Activated T-helper 1 cell treated with anti-CD3 and anti-CD28 coated beads, Interleukin-12 subunit alpha, Interleukin-12 subunit beta, Interleukin-2, Interleukin-4 antibody, amounts not matched to agents 30 ng/mL and 10 ng/mL and 1 ng/mL, durations not matched to agents 14 hours and 24 hours and 36 hours (primary cell): ENCODE measurements at regions not wholly inside any gene's neighbourhood (a gene's known extent, or its start where the extent isn't known, plus 50 kb on each side); places are given as distances from the start of the nearest gene placed in this dataset.

ENCODE experiments used
- DNase-seq: peaks from one replicate; pipeline ENCODE4 v3.0.0; 2021; ENCODE audit warnings: low spot score
- H3K27ac Mint-ChIP-seq: one replicate; pipeline ENCODE4 v1.8.0; 2021; ENCODE audit warnings: mild to moderate bottlenecking, mixed read lengths
- H3K27me3 Mint-ChIP-seq: one replicate; pipeline ENCODE4 v1.8.0; 2022; ENCODE audit warnings: mild to moderate bottlenecking, moderate library complexity, mixed read lengths; ENCODE audit not compliant: insufficient read depth
- H3K36me3 Mint-ChIP-seq: one replicate; pipeline ENCODE4 v1.8.0; 2021; ENCODE audit warnings: low read depth, mixed read lengths
- H3K4me1 Mint-ChIP-seq: one replicate; pipeline ENCODE4 v1.8.0; 2021; ENCODE audit warnings: low read depth, mixed read lengths
- H3K4me3 Mint-ChIP-seq: one replicate; pipeline ENCODE4 v1.8.0; 2021; ENCODE audit warnings: mild to moderate bottlenecking, moderate library complexity, mixed read lengths
- H3K9me3 Mint-ChIP-seq: one replicate; pipeline ENCODE4 v1.8.0; 2021; ENCODE audit warnings: mixed read lengths
- intact Hi-C: fragments of 100-400 bp; cut with micrococcal nuclease; formaldehyde crosslinking; loops from one replicate; pipeline ENCODE4 v1.15.1; 2024

GRCh38 chr3:40915346-40915865 lies 283.9 kb upstream of the CTNNB1 start:
- no peak overlapping the region for H3K4me3 Mint-ChIP-seq
- H3K4me1 Mint-ChIP-seq: no peaks in the 10 kb centered on the region
- DNase-seq: no peak
- no peaks in the 10 kb centered on the region for H3K27me3 Mint-ChIP-seq
- intact Hi-C loops: no loop called here
- no peaks in the 10 kb centered on the region for H3K9me3 Mint-ChIP-seq
- H3K36me3 Mint-ChIP-seq: no peaks in the 10 kb centered on the region
- no peak overlapping the region for H3K27ac Mint-ChIP-seq

DNA sequence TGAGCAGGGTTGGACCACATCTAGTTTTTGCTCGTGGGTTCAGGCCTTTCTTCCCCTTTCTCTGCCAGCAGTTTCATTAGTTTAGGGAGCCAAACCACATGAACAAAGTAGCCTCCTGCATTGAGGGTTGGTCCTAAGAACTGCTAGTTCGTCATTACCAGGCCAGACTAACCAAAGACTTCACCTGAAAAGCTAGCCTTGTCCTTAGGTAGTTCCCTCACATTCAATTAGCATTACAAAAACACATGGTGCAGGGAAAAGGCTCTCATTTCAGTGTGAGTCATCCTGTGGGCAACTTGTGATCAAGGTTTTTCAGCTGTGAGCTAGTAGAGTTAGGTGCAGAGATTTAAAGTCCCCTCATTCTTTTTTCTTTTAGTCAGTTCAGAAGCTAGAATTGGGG lies 279.3 kb upstream of the CTNNB1 start:
- Mint-ChIP-seq H3K9me3 (no peaks in the 10 kb centered on the region), H3K27ac (no peak overlapping the region), H3K4me3 (no peak overlapping the region), H3K36me3 (no peaks in the 10 kb centered on the region), H3K4me1 (no peaks in the 10 kb centered on the region), H3K27me3 (no peaks in the 10 kb centered on the region)
- no peak for DNase-seq
- intact Hi-C loops: no loop called here

GRCh38 chr3:40921251-40921650 lies 278.1 kb upstream of the CTNNB1 start:
- Mint-ChIP-seq H3K4me1 (no peaks in the 10 kb centered on the region), H3K36me3 (no peaks in the 10 kb centered on the region), H3K27me3 (peaks cover 2% of the 10 kb centered on the region), H3K9me3 (no peaks in the 10 kb centered on the region), H3K4me3 (no peak overlapping the region), H3K27ac (no peak overlapping the region)
- DNase-seq: no peak
- intact Hi-C loops: no loop called here

DNA sequence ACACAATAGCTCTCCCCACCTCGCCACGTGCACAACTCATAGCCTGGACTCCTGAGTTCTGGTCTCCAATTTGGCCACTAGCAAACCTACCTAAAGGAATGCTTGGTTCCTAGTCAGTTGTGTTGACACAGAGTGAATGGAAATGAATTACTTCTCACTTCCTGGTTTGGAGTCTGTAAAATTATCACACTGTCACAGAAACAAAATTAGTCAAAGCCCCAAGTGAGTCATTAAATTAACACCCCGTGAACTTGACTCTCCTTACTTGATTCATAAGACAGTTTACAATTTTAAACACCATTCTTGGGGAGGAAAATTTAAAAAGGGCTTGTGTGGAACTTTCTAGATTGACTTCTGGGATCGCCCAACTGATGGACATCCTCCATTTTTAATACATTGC lies 276.2 kb upstream of the CTNNB1 start:
- Mint-ChIP-seq H3K4me1 (no peaks in the 10 kb centered on the region), H3K36me3 (no peaks in the 10 kb centered on the region), H3K9me3 (no peaks in the 10 kb centered on the region), H3K27me3 (peaks cover 12% of the 10 kb centered on the region), H3K27ac (no peak overlapping the region), H3K4me3 (no peak overlapping the region)
- DNase-seq: no peak
- intact Hi-C loops: no loop called here

GRCh38 chr3:40923651-40924050 lies 275.7 kb upstream of the CTNNB1 start:
- intact Hi-C loops: no loop called here
- H3K9me3 Mint-ChIP-seq: no peaks in the 10 kb centered on the region
- DNase-seq: no peak
- H3K4me1 Mint-ChIP-seq: no peaks in the 10 kb centered on the region
- no peak overlapping the region for H3K27ac Mint-ChIP-seq
- peaks cover 12% of the 10 kb centered on the region for H3K27me3 Mint-ChIP-seq
- H3K4me3 Mint-ChIP-seq: no peak overlapping the region
- no peaks in the 10 kb centered on the region for H3K36me3 Mint-ChIP-seq

GRCh38 chr3:40924559-40925141 lies 274.7 kb upstream of the CTNNB1 start:
- no peaks in the 10 kb centered on the region for H3K36me3 Mint-ChIP-seq
- H3K9me3 Mint-ChIP-seq: no peaks in the 10 kb centered on the region
- H3K27ac Mint-ChIP-seq: no peak overlapping the region
- H3K4me3 Mint-ChIP-seq: no peak overlapping the region
- DNase-seq: no peak
- peaks cover 16% of the 10 kb centered on the region for H3K27me3 Mint-ChIP-seq
- intact Hi-C loops: no loop called here
- H3K4me1 Mint-ChIP-seq: no peaks in the 10 kb centered on the region

GRCh38 chr3:40925231-40925630 lies 274.1 kb upstream of the CTNNB1 start:
- no peak for DNase-seq
- intact Hi-C loops: no loop called here
- H3K9me3 Mint-ChIP-seq: no peaks in the 10 kb centered on the region
- H3K36me3 Mint-ChIP-seq: no peaks in the 10 kb centered on the region
- peaks cover 16% of the 10 kb centered on the region for H3K27me3 Mint-ChIP-seq
- H3K27ac Mint-ChIP-seq: no peak overlapping the region
- H3K4me1 Mint-ChIP-seq: no peaks in the 10 kb centered on the region
- H3K4me3 Mint-ChIP-seq: no peak overlapping the region

DNA sequence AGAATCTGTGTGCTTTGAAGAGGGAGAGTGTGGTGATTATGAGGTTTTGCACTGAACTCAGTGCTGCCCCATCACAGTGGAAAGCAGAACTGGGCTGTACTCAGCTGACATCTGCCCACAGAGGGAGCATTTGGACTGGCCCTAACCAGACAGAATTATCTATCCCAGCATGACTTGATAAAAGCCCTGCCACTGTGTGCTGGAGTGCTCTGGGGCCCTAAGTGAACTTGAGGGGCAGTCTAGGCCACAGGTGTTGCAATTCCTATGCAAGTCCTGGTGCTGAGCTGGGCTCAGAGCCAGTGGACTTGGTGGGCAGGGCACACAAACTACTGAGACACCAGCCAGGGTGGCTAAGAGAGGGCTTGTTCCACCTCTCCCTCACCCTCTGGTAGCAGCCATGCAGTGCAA lies 269.2 kb upstream of the CTNNB1 start:
- no peak for DNase-seq
- H3K4me3 Mint-ChIP-seq: no peak overlapping the region
- intact Hi-C loops: no loop called here
- no peaks in the 10 kb centered on the region for H3K4me1 Mint-ChIP-seq
- no peak overlapping the region for H3K27ac Mint-ChIP-seq
- H3K9me3 Mint-ChIP-seq: peaks cover 3% of the 10 kb centered on the region
- no peaks in the 10 kb centered on the region for H3K36me3 Mint-ChIP-seq
- H3K27me3 Mint-ChIP-seq: peaks cover 22% of the 10 kb centered on the region

DNA sequence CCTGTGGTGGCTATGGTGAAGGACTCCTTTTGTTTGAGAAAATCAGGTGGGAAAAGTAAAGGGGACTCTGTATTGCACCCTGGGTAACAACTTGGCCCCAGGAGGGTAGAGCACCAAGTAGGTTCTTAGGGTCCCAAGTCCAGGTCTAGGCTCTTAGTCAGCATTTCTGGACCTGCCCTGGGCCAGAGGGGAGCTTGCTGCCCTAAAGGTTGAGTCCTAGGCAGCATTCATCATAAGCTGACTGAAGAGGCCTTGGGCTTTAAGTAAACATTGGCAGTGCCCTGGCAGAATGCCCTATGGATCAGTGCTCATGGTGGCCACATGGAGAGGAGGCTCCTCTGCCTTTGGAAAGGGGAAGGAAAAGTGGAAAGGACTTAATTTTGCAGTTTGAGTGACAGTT lies 268.5 kb upstream of the CTNNB1 start:
- Mint-ChIP-seq H3K27me3 (peaks cover 20% of the 10 kb centered on the region), H3K4me3 (no peak overlapping the region), H3K36me3 (no peaks in the 10 kb centered on the region), H3K4me1 (no peaks in the 10 kb centered on the region), H3K27ac (no peak overlapping the region), H3K9me3 (peaks cover 3% of the 10 kb centered on the region)
- intact Hi-C loops: no loop called here
- no peak for DNase-seq

DNA sequence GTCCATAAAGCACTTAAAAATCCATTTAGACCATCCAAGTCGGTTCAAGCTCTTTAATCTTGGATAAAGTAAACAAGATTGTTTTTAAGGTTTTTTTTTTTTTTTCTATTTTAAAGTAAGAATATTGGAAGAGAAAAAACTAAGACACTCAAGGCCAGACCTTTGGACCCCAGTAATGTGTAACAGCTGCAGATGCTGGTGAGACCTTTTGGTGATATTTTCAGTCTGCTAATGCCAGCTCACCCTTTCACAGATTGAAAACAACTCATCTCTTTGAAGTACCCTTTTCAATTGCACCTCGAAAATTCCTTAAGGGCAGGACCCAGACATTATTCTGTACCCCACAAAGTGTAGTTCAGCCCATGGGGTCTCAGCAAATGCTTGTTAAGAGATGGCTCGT lies 260.7 kb upstream of the CTNNB1 start:
- H3K4me1 Mint-ChIP-seq: no peaks in the 10 kb centered on the region
- peaks cover 5% of the 10 kb centered on the region for H3K27me3 Mint-ChIP-seq
- DNase-seq: no peak
- no peak overlapping the region for H3K27ac Mint-ChIP-seq
- H3K36me3 Mint-ChIP-seq: no peaks in the 10 kb centered on the region
- no peaks in the 10 kb centered on the region for H3K9me3 Mint-ChIP-seq
- H3K4me3 Mint-ChIP-seq: no peak overlapping the region
- intact Hi-C loops: no loop called here

DNA sequence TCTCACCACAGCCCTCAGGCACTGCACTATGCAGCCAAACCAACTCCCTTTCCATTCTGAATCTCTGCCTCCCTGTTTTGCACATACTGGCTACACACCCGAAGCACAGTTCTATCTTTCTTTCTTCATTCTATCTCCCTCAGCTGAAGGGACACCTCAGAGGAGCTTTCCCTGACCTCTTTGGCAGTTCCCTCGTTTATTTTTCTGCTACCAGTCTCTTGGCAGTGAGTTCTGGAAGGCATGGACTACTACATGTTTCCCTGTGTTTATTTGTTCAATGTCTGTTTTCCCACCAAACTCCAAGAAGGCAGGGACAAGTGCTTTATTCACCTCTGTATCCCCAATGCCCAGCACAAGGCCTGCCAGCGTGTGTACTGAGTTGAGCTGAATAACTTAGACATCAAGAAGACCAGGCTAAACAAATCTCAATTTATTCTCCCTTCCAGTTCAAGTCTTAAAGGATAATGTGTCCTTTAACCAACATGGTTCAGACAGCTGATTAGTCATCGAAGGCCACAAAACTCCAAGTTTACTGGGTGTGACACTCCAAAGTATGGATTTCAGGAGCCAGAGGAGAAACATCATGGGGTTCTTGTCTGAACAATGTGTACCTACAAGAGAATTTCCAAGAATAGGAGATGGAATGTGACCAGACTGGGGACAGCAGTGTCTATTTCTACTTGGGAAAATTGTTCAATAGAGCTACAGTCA lies 260.1 kb upstream of the CTNNB1 start:
- Mint-ChIP-seq H3K9me3 (no peaks in the 10 kb centered on the region), H3K27ac (no peak overlapping the region), H3K4me1 (no peaks in the 10 kb centered on the region), H3K4me3 (no peak overlapping the region), H3K36me3 (no peaks in the 10 kb centered on the region), H3K27me3 (peaks cover 6% of the 10 kb centered on the region)
- no peak for DNase-seq
- intact Hi-C loops: no loop called here

DNA sequence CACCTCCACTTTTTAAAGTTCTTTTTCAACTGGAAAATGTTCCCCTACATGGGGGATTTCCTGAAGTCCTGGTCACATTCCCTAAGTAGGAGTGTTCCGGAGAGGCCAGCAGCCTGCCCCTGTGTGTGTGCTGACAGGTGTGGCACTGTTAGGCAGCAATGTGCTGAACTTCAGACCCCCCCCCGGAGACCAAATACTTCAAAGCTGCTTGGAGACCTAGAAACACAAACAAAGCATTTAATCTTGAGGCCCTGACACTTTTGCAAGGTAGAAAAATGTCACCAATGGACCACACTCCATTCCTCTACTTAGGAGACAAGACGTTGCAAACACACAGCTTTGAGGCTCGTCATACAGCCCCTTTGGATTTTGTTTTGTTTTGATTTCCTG lies 259.6 kb upstream of the CTNNB1 start:
- Mint-ChIP-seq H3K36me3 (no peaks in the 10 kb centered on the region), H3K4me1 (no peaks in the 10 kb centered on the region), H3K27ac (no peak overlapping the region), H3K9me3 (no peaks in the 10 kb centered on the region), H3K4me3 (no peak overlapping the region), H3K27me3 (peaks cover 6% of the 10 kb centered on the region)
- DNase-seq: no peak
- intact Hi-C loops: no loop called here

- no peaks in the 10 kb centered on the region for H3K36me3 Mint-ChIP-seq
- no peak overlapping the region for H3K27ac Mint-ChIP-seq
- H3K9me3 Mint-ChIP-seq: no peaks in the 10 kb centered on the region
These were observed 258.7 kb upstream of the CTNNB1 start for GRCh38 chr3:40940651-40941050.

More at GRCh38 chr3:40940651-40941050, 258.7 kb upstream of the CTNNB1 start:
- Mint-ChIP-seq H3K4me1 (no peaks in the 10 kb centered on the region), H3K27me3 (peaks cover 6% of the 10 kb centered on the region), H3K4me3 (no peak overlapping the region)
- intact Hi-C loops: no loop called here
- DNase-seq: no peak
